Left lung (tissue), 4 donors: ENCODE measurements at regions not wholly inside any gene's neighbourhood (a gene's known extent, or its start where the extent isn't known, plus 50 kb on each side); places are given as distances from the start of the nearest gene placed in this dataset.
"Not testable (repeated sequence)": the region's sequence is repeated elsewhere in the genome, so short reads cannot be mapped to it uniquely, and the experiment has no call there.

Experiments used
- ATAC-seq: fragments of 200-7000 bp; cut with Tn5 transposase; one replicate; pipeline ENCODE4 v1.9.1; 2020; ENCODE audit warnings: moderate library complexity
- DNase-seq, 4 donors: peaks; one replicate each; pipeline ENCODE4 v3.0.0-alpha.2; 2013 to 2020
- H3K27ac ChIP-seq, 2 donors: fragments of 200-600 bp; sonication (generic) in 1 of 2; one replicate each; pipeline versions ENCODE4 v1.5.0 to v1.8.0; 2020 to 2021
- H3K27me3 ChIP-seq, 2 donors: fragments of 200-600 bp; sonication (generic) in 1 of 2; one replicate each; pipeline versions ENCODE4 v1.5.0 to v1.8.0; 2020 to 2021
- H3K36me3 ChIP-seq, 2 donors: fragments of 200-600 bp; sonication (generic) in 1 of 2; one replicate each; pipeline versions ENCODE4 v1.5.0 to v1.8.0; 2020 to 2021
- H3K4me1 ChIP-seq, 2 donors: fragments of 200-600 bp; one replicate each; pipeline ENCODE4 v1.8.0; 2021
- H3K4me3 ChIP-seq, 2 donors: fragments of 200-600 bp; sonication (generic) in 1 of 2; one replicate each; pipeline versions ENCODE4 v1.5.0 to v1.8.0; 2020 to 2021; ENCODE audit warnings: mild to moderate bottlenecking in 1 of 2
- H3K9me3 ChIP-seq, 2 donors: fragments of 200-600 bp; sonication (generic) in 1 of 2; one replicate each; pipeline versions ENCODE4 v1.5.0 to v1.8.0; 2020 to 2021
- CTCF ChIP-seq, 2 donors: fragments of 200-600 bp; sonication (generic) in 1 of 2; IDR thresholded peaks; one replicate each; pipeline versions ENCODE4 v1.5.0 to v1.8.0; 2021; ENCODE audit warnings: antibody characterized with exemption in 2 of 2
- intact Hi-C, 2 donors: fragments of 100-400 bp; cut with DNase I; formaldehyde crosslinking; loops; one replicate each; pipeline versions ENCODE4 v1.11.2 to v1.14.2; 2022
- donor health status: DM: no; HTN: yes; CAD: no.
- donor health status: DM: no; HTN: no; CAD: no.

- intact Hi-C loops = no loop called here
- no peak for TF ChIP-seq CTCF (IDR thresholded peaks at IDR 0.05)
- H3K27me3 ChIP-seq = peaks cover 5 to 82% of the 10 kb centered on the region in 2 donors
These were observed 123.2 kb downstream of the TFAP2C start for GRCh38 chr20:56752274-56752673.

GRCh38 chr20:56755201-56755600 lies 126.1 kb downstream of the TFAP2C start:
- TF ChIP-seq CTCF (IDR thresholded peaks at IDR 0.05) = no peak
- Histone ChIP-seq H3K4me3 (no peak overlapping the region), H3K27me3 (peaks cover 5 to 62% of the 10 kb centered on the region in 2 donors), H3K9me3 (no peaks in the 10 kb centered on the region), H3K4me1 (no peaks in the 10 kb centered on the region), H3K27ac (no peak overlapping the region), H3K36me3 (no peaks in the 10 kb centered on the region)
- DNase-seq (no peak), ATAC-seq (no peak)
- intact Hi-C loops = no loop called here

More at GRCh38 chr20:56752274-56752673, 123.2 kb downstream of the TFAP2C start:
- Histone ChIP-seq H3K27ac (no peak overlapping the region), H3K4me1 (no peaks in the 10 kb centered on the region), H3K4me3 (no peak overlapping the region), H3K9me3 (no peaks in the 10 kb centered on the region), H3K36me3 (no peaks in the 10 kb centered on the region)
- no peak for ATAC-seq
- no peak for DNase-seq

- DNase-seq, H3K4me1 ChIP-seq, H3K9me3 ChIP-seq, H3K36me3 ChIP-seq, intact Hi-C loops, H3K4me3 ChIP-seq, ATAC-seq, H3K27ac ChIP-seq: not testable (repeated sequence)
- peaks cover 0 to 48% of the 10 kb centered on the region in 2 donors for H3K27me3 ChIP-seq
These were observed 127.6 kb downstream of the TFAP2C start for GRCh38 chr20:56756658-56757057.

GRCh38 chr20:56758706-56759105 lies 129.6 kb downstream of the TFAP2C start:
- Histone ChIP-seq H3K4me3 (no peak overlapping the region), H3K9me3 (no peaks in the 10 kb centered on the region), H3K36me3 (no peaks in the 10 kb centered on the region), H3K27me3 (peaks cover 0 to 33% of the 10 kb centered on the region in 2 donors), H3K4me1 (no peaks in the 10 kb centered on the region), H3K27ac (no peak overlapping the region)
- ATAC-seq = no peak
- no peak for TF ChIP-seq CTCF (IDR thresholded peaks at IDR 0.05)
- intact Hi-C loops = no loop called here
- DNase-seq = no peak

- H3K4me1 ChIP-seq = no peaks in the 10 kb centered on the region
- H3K36me3 ChIP-seq = no peaks in the 10 kb centered on the region
- intact Hi-C loops = no loop called here
- H3K9me3 ChIP-seq = no peaks in the 10 kb centered on the region
- no peak for TF ChIP-seq CTCF (IDR thresholded peaks at IDR 0.05)
- no peak overlapping the region for H3K27ac ChIP-seq
- no peak for DNase-seq
- no peak for ATAC-seq
- peaks cover 0 to 24% of the 10 kb centered on the region in 2 donors for H3K27me3 ChIP-seq
- H3K4me3 ChIP-seq = no peak overlapping the region
These were observed 130.7 kb downstream of the TFAP2C start for GRCh38 chr20:56759741-56760278.

GRCh38 chr20:56760610-56761009 lies 131.5 kb downstream of the TFAP2C start:
- Histone ChIP-seq H3K4me3 (no peak overlapping the region), H3K27ac (no peak overlapping the region), H3K36me3 (no peaks in the 10 kb centered on the region), H3K4me1 (no peaks in the 10 kb centered on the region), H3K9me3 (no peaks in the 10 kb centered on the region), H3K27me3 (peaks cover 0 to 20% of the 10 kb centered on the region in 2 donors)
- ATAC-seq (no peak), DNase-seq (no peak)
- TF ChIP-seq CTCF (IDR thresholded peaks at IDR 0.05) = no peak
- intact Hi-C loops = no loop called here
